ENCODE measurements at regions not wholly inside any gene's neighbourhood (a gene's known extent, or its start where the extent isn't known, plus 50 kb on each side); places are given as distances from the start of the nearest gene placed in this dataset.

DNA sequence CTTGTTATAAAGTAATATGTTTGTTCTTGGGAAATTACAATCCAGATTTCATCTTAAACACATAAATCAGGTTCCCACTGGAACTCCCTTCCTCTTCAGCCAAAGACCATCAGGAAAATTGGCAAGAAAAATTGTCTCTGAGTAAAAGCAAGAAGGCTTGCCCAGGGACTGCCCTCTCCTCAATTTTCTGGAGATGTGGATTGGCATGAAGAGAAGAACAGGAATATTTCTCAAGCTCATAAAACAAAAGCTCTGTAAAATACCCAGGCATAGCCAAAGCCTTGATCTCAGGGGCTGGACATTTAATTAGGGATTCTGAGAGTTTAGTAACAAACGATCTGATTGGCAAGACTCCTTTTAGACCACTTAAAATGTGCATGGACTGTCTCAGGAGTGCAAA lies 223.4 kb downstream of the ZNF608 start:
- FAIRE-seq: no peak
- H3K27ac ChIP-seq (ENCODE audit: insufficient read depth, low read depth, low read length): no peak overlapping the region
- POLR2A ChIA-PET: no interaction called here

More for the DNA sequence above, 223.4 kb downstream of the ZNF608 start:
- no peak overlapping the region for H3K4me2 ChIP-seq (ENCODE audit: insufficient read depth, low read length)
- H3K36me3 ChIP-seq (ENCODE audit: control insufficient read depth in 2 of 2, extremely low read depth in 1 of 2, insufficient read depth in 2 of 2, low read length in 2 of 2): no peaks in the 10 kb centered on the region
- H3K9me1 ChIP-seq (replicated peaks; ENCODE audit: control insufficient read depth, extremely low read depth, insufficient read depth, low read length): no peaks in the 10 kb centered on the region
- TF ChIP-seq POLR2A (IDR thresholded peaks at IDR 0.05; ENCODE audit: low read depth, low read length) (no peak), GATA2 (IDR thresholded peaks at IDR 0.05; ENCODE audit: insufficient read depth, insufficient read length, low read depth, low read length) (no peak), POLR2AphosphoS5 (IDR thresholded peaks at IDR 0.05; ENCODE audit: insufficient read depth, low read depth, low read length) (no peak), MYC (IDR thresholded peaks at IDR 0.05; ENCODE audit: low read depth, low read length) (no peak), FOS (IDR thresholded peaks at IDR 0.05; ENCODE audit: borderline replicate concordance, insufficient read depth, low read length) (no peak), EZH2 (IDR thresholded peaks at IDR 0.05; ENCODE audit: borderline replicate concordance, low read depth, low read length, severe bottlenecking) (no peak), JUN (IDR thresholded peaks at IDR 0.05; ENCODE audit: borderline replicate concordance, insufficient read depth, insufficient read length, low read depth) (no peak)
- TF ChIP-seq, protein P1, sequence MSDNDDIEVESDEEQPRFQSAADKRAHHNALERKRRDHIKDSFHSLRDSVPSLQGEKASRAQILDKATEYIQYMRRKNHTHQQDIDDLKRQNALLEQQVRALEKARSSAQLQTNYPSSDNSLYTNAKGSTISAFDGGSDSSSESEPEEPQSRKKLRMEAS (IDR thresholded peaks at IDR 0.05; ENCODE audit: insufficient read depth, insufficient read length): no peak
- TF ChIP-seq, protein P2, sequence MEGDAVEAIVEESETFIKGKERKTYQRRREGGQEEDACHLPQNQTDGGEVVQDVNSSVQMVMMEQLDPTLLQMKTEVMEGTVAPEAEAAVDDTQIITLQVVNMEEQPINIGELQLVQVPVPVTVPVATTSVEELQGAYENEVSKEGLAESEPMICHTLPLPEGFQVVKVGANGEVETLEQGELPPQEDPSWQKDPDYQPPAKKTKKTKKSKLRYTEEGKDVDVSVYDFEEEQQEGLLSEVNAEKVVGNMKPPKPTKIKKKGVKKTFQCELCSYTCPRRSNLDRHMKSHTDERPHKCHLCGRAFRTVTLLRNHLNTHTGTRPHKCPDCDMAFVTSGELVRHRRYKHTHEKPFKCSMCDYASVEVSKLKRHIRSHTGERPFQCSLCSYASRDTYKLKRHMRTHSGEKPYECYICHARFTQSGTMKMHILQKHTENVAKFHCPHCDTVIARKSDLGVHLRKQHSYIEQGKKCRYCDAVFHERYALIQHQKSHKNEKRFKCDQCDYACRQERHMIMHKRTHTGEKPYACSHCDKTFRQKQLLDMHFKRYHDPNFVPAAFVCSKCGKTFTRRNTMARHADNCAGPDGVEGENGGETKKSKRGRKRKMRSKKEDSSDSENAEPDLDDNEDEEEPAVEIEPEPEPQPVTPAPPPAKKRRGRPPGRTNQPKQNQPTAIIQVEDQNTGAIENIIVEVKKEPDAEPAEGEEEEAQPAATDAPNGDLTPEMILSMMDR (IDR thresholded peaks at IDR 0.05; ENCODE audit: extremely low read depth in 1 of 2, insufficient read depth in 1 of 2, low read depth in 1 of 2, low read length in 2 of 2): no peak
- H2AFZ ChIP-seq (ENCODE audit: low read depth, low read length): no peak overlapping the region
- no peaks in the 10 kb centered on the region for H4K20me1 ChIP-seq (replicated peaks; ENCODE audit: control insufficient read depth, extremely low read depth, insufficient read depth, low read length)
- dilution Hi-C loops (cut with MboI; ENCODE audit: extremely low pct_ligation_motif_present, low sequenced_read_pairs) (no loop called here), intact Hi-C loops (cut with micrococcal nuclease) (no loop called here)
- no TSS peak for BruUV-seq (replicated peaks)
- no peaks in the 10 kb centered on the region for H3K79me2 ChIP-seq (ENCODE audit: control insufficient read depth, insufficient read depth, low read length)
- CTCF ChIA-PET: no interaction called here
- peaks cover 0 to 4% of the 10 kb centered on the region in 2 experiments for H3K27me3 ChIP-seq (ENCODE audit: control insufficient read depth in 2 of 2, insufficient read depth in 2 of 2, low read length in 2 of 2)
- H3K4me3 ChIP-seq (replicated peaks in 1 of 3; ENCODE audit: insufficient read depth in 1 of 3, low read depth in 1 of 3, low read length in 3 of 3): no peak overlapping the region
- H3K9me3 ChIP-seq (replicated peaks; ENCODE audit: control insufficient read depth, insufficient read depth, low read length): no peaks in the 10 kb centered on the region
- DNase-seq (ENCODE audit: low read depth, low spot score): no peak
- H3K9ac ChIP-seq (replicated peaks; ENCODE audit: extremely low read depth, insufficient read depth, low read length): no peak overlapping the region
- H3K4me1 ChIP-seq (ENCODE audit: control insufficient read depth, extremely low read depth, insufficient read depth, low read length): no peaks in the 10 kb centered on the region

All from endothelial cell of umbilical vein (primary cell).